Upper lobe of left lung (tissue), 4 donors: ENCODE measurements at regions not wholly inside any gene's neighbourhood (a gene's known extent, or its start where the extent isn't known, plus 50 kb on each side); places are given as distances from the start of the nearest gene placed in this dataset.

Experiments used
- POLR2A ChIP-seq, 4 donors: fragments of 450-650 bp; IDR thresholded peaks; one replicate each; pipeline ENCODE4 v1.5.1; 2016 to 2017; ENCODE audit warnings: antibody characterized with exemption in 4 of 4, mild to moderate bottlenecking in 2 of 4
- POLR2AphosphoS5 ChIP-seq, 2 donors: sonication (generic); formaldehyde crosslinking; IDR thresholded peaks; one replicate each; pipeline ENCODE4 v1.5.1; 2017; ENCODE audit warnings: antibody characterized with exemption in 2 of 2
- TF ChIP-seq, protein P1 (sequence below), 6 experiments: fragments of 450-650 bp in 4 of 6; fragments of 200-600 bp in 2 of 6; sonication (generic) in 2 of 6; IDR thresholded peaks; one replicate each; pipeline ENCODE4 v1.5.1; 2016 to 2019; ENCODE audit warnings: antibody characterized with exemption in 6 of 6

DNA sequence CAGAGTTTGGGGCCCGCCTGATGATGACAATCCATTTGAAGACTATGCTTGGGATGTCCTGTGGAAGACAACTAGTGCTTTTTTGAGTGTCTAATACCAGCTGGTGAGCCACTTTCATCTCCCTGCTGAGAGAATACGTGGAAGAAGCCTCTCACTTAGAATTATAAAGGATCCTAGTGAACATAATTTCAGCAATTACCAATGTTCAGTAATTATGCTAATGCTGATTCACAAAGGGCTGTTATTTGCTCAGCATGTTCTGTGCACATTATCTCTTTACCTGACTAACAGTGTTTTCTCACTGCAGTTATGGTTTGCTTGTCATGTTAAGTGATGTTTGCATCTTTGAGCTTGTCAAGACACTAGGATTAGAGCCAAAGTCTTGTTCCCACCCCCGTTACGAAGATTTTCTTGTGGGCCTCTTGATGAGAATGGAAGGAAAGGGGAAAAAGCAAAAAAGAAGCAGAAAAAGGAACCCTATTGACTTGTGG, 282.1 kb upstream of the CHD6 start:
- no peak for TF ChIP-seq POLR2A (IDR thresholded peaks at IDR 0.05)
- TF ChIP-seq, protein P1, sequence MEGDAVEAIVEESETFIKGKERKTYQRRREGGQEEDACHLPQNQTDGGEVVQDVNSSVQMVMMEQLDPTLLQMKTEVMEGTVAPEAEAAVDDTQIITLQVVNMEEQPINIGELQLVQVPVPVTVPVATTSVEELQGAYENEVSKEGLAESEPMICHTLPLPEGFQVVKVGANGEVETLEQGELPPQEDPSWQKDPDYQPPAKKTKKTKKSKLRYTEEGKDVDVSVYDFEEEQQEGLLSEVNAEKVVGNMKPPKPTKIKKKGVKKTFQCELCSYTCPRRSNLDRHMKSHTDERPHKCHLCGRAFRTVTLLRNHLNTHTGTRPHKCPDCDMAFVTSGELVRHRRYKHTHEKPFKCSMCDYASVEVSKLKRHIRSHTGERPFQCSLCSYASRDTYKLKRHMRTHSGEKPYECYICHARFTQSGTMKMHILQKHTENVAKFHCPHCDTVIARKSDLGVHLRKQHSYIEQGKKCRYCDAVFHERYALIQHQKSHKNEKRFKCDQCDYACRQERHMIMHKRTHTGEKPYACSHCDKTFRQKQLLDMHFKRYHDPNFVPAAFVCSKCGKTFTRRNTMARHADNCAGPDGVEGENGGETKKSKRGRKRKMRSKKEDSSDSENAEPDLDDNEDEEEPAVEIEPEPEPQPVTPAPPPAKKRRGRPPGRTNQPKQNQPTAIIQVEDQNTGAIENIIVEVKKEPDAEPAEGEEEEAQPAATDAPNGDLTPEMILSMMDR (IDR thresholded peaks at IDR 0.05), result no peak
- no peak for TF ChIP-seq POLR2AphosphoS5 (IDR thresholded peaks at IDR 0.05)
